ENCODE measurements at regions not wholly inside any gene's neighbourhood (a gene's known extent, or its start where the extent isn't known, plus 50 kb on each side); places are given as distances from the start of the nearest gene placed in this dataset.

GRCh38 chr11:104522650-104523049, 358.7 kb upstream of the PDGFD start:
- no peak for DNase-seq

GRCh38 chr11:104522123-104522522, 358.2 kb upstream of the PDGFD start:
- no peak for DNase-seq

GRCh38 chr11:104510169-104510568, 346.2 kb upstream of the PDGFD start:
- no peak for DNase-seq

- DNase-seq = no peak
Measured at GRCh38 chr11:104490182-104490581, 326.2 kb upstream of the PDGFD start.

- DNase-seq = no peak
Measured at GRCh38 chr11:104488561-104488960, 324.6 kb upstream of the PDGFD start.

GRCh38 chr11:104487046-104487806, 323.3 kb upstream of the PDGFD start:
- no peak for DNase-seq

- DNase-seq = no peak
Measured at GRCh38 chr11:104484804-104485554, 321.0 kb upstream of the PDGFD start.

- no peak for DNase-seq
Measured at GRCh38 chr11:104476898-104477297, 313.0 kb upstream of the PDGFD start.

- DNase-seq = no peak
Measured at GRCh38 chr11:104476454-104476853, 312.5 kb upstream of the PDGFD start.

- no peak for DNase-seq
Measured at GRCh38 chr11:104467404-104467803, 303.5 kb upstream of the PDGFD start.

GRCh38 chr11:104465321-104465720, 301.4 kb upstream of the PDGFD start:
- DNase-seq = no peak

GRCh38 chr11:104464691-104465090, 300.7 kb upstream of the PDGFD start:
- DNase-seq = peak in 1 of 3 experiments; percentile 16

- DNase-seq = no peak
Measured at GRCh38 chr11:104462341-104462740, 298.4 kb upstream of the PDGFD start.

- no peak for DNase-seq
Measured at GRCh38 chr11:104451197-104451893, 287.4 kb upstream of the PDGFD start.

GRCh38 chr11:104443387-104443786, 279.4 kb upstream of the PDGFD start:
- peak in 1 of 3 experiments; percentile 18 for DNase-seq

- DNase-seq = no peak
Measured at GRCh38 chr11:104442321-104442720, 278.4 kb upstream of the PDGFD start.

GRCh38 chr11:104435494-104435893, 271.5 kb upstream of the PDGFD start:
- DNase-seq = no peak

GRCh38 chr11:104433751-104434150, 269.8 kb upstream of the PDGFD start:
- DNase-seq = no peak

GRCh38 chr11:104432981-104433380, 269.0 kb upstream of the PDGFD start:
- no peak for DNase-seq

GRCh38 chr11:104432526-104432925, 268.6 kb upstream of the PDGFD start:
- DNase-seq = no peak

GRCh38 chr11:104422324-104422944, 258.5 kb upstream of the PDGFD start:
- no peak for DNase-seq

- DNase-seq = no peak
Measured at GRCh38 chr11:104410336-104410735, 246.4 kb upstream of the PDGFD start.

- DNase-seq = no peak
Measured at GRCh38 chr11:104408630-104409029, 244.7 kb upstream of the PDGFD start.
